ENCODE measurements at regions not wholly inside any gene's neighbourhood (a gene's known extent, or its start where the extent isn't known, plus 50 kb on each side); places are given as distances from the start of the nearest gene placed in this dataset.

- Histone ChIP-seq H3K27ac (ENCODE audit: low read depth, low read length, poor library complexity, severe bottlenecking) (no peak overlapping the region), H3K4me1 (ENCODE audit: insufficient read depth, low read length, poor library complexity, severe bottlenecking) (no peaks in the 10 kb centered on the region), H3K4me3 (ENCODE audit: low read depth, low read length, poor library complexity, severe bottlenecking) (no peak overlapping the region), H3K27me3 (replicated peaks; ENCODE audit: insufficient read depth, low read depth, low read length, poor library complexity) (no peaks in the 10 kb centered on the region), H3K9me3 (ENCODE audit: low read depth, low read length, poor library complexity, severe bottlenecking) (peaks cover 27% of the 10 kb centered on the region), H3K36me3 (ENCODE audit: insufficient read depth, low read length, poor library complexity, severe bottlenecking) (no peaks in the 10 kb centered on the region)
- intact Hi-C loops (cut with micrococcal nuclease; ENCODE audit: unreplicated experiment): no loop called here
- BruUV-seq (replicated peaks): no TSS peak
- TF ChIP-seq EZH2 (IDR thresholded peaks at IDR 0.05; ENCODE audit: borderline replicate concordance, low read depth, low read length, poor library complexity, severe bottlenecking): no peak
- TF ChIP-seq, protein P1, sequence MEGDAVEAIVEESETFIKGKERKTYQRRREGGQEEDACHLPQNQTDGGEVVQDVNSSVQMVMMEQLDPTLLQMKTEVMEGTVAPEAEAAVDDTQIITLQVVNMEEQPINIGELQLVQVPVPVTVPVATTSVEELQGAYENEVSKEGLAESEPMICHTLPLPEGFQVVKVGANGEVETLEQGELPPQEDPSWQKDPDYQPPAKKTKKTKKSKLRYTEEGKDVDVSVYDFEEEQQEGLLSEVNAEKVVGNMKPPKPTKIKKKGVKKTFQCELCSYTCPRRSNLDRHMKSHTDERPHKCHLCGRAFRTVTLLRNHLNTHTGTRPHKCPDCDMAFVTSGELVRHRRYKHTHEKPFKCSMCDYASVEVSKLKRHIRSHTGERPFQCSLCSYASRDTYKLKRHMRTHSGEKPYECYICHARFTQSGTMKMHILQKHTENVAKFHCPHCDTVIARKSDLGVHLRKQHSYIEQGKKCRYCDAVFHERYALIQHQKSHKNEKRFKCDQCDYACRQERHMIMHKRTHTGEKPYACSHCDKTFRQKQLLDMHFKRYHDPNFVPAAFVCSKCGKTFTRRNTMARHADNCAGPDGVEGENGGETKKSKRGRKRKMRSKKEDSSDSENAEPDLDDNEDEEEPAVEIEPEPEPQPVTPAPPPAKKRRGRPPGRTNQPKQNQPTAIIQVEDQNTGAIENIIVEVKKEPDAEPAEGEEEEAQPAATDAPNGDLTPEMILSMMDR (conservative IDR thresholded peaks at IDR 0.05; ENCODE audit: low read depth, low read length): no peak
- POLR2A ChIA-PET (ENCODE audit: low non-redundant PET): no interaction called here
- CTCF ChIA-PET: no interaction called here
- DNase-seq (ENCODE audit: low spot score): no peak
Observed at GRCh38 chr2:217138284-217138683, 278.4 kb upstream of the TNP1 start.

- CTCF ChIA-PET: no interaction called here
- no TSS peak for BruUV-seq (replicated peaks)
- Histone ChIP-seq H3K27ac (ENCODE audit: low read depth, low read length, poor library complexity, severe bottlenecking) (no peak overlapping the region), H3K36me3 (ENCODE audit: insufficient read depth, low read length, poor library complexity, severe bottlenecking) (no peaks in the 10 kb centered on the region), H3K4me3 (ENCODE audit: low read depth, low read length, poor library complexity, severe bottlenecking) (no peak overlapping the region), H3K9me3 (ENCODE audit: low read depth, low read length, poor library complexity, severe bottlenecking) (no peaks in the 10 kb centered on the region), H3K4me1 (ENCODE audit: insufficient read depth, low read length, poor library complexity, severe bottlenecking) (no peaks in the 10 kb centered on the region), H3K27me3 (replicated peaks; ENCODE audit: insufficient read depth, low read depth, low read length, poor library complexity) (no peaks in the 10 kb centered on the region)
- POLR2A ChIA-PET (ENCODE audit: low non-redundant PET): no interaction called here
- TF ChIP-seq EZH2 (IDR thresholded peaks at IDR 0.05; ENCODE audit: borderline replicate concordance, low read depth, low read length, poor library complexity, severe bottlenecking): no peak
- TF ChIP-seq, protein P1 (conservative IDR thresholded peaks at IDR 0.05; ENCODE audit: low read depth, low read length): no peak
- DNase-seq (ENCODE audit: low spot score): no peak
- intact Hi-C loops (cut with micrococcal nuclease; ENCODE audit: unreplicated experiment): no loop called here
Observed at GRCh38 chr2:217127744-217128143, 267.9 kb upstream of the TNP1 start.

DNA sequence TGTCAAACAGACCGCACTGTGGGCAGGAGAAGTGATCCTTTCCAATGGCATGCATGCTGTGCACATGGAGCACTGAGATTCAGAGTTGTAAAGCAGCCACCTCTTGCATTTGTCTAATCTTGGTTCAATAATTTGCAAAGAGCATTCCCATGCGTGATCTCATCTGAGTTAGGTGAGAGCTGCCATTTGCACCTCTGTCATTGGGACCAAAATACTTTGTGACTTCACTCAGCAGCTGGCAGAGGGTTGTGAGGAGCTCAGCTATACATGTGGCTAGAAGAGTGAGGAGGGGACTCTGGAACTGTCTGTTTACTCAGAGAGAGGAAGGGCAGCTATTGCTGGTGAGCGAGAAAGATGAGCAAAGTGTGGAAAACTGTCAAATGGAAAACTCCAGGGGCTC lies 265.1 kb upstream of the TNP1 start:
- ChIA-PET POLR2A (ENCODE audit: low non-redundant PET) (no interaction called here), CTCF (no interaction called here)
- H3K36me3 ChIP-seq (ENCODE audit: insufficient read depth, low read length, poor library complexity, severe bottlenecking): no peaks in the 10 kb centered on the region
- no peak for DNase-seq (ENCODE audit: low spot score)
- TF ChIP-seq, protein P1 (conservative IDR thresholded peaks at IDR 0.05; ENCODE audit: low read depth, low read length): no peak
- no peak for TF ChIP-seq EZH2 (IDR thresholded peaks at IDR 0.05; ENCODE audit: borderline replicate concordance, low read depth, low read length, poor library complexity, severe bottlenecking)
- intact Hi-C loops (cut with micrococcal nuclease; ENCODE audit: unreplicated experiment): no loop called here
- no peaks in the 10 kb centered on the region for H3K9me3 ChIP-seq (ENCODE audit: low read depth, low read length, poor library complexity, severe bottlenecking)
- H3K27me3 ChIP-seq (replicated peaks; ENCODE audit: insufficient read depth, low read depth, low read length, poor library complexity): no peaks in the 10 kb centered on the region
- no TSS peak for BruUV-seq (replicated peaks)
- H3K4me1 ChIP-seq (ENCODE audit: insufficient read depth, low read length, poor library complexity, severe bottlenecking): no peaks in the 10 kb centered on the region
- H3K4me3 ChIP-seq (ENCODE audit: low read depth, low read length, poor library complexity, severe bottlenecking): no peak overlapping the region
- H3K27ac ChIP-seq (ENCODE audit: low read depth, low read length, poor library complexity, severe bottlenecking): no peak overlapping the region
